NT2/D1 (cell line): ENCODE measurements at regions not wholly inside any gene's neighbourhood (a gene's known extent, or its start where the extent isn't known, plus 50 kb on each side); places are given as distances from the start of the nearest gene placed in this dataset.

ENCODE experiments used
- SUZ12 ChIP-seq: IDR thresholded peaks from 2 replicates; pipeline ENCODE4 v1.6.1; 2011; ENCODE audit not compliant: insufficient read length, insufficient read depth; ENCODE audit errors: extremely low read depth
- YY1 ChIP-seq: IDR thresholded peaks from 2 replicates; pipeline ENCODE4 v1.6.1; 2011; ENCODE audit not compliant: insufficient read length, insufficient read depth
- ZNF274 ChIP-seq: IDR thresholded peaks from 2 replicates; pipeline ENCODE4 v1.6.1; 2011; ENCODE audit warnings: mild to moderate bottlenecking, low read depth, low read length

- no peak for TF ChIP-seq SUZ12
- TF ChIP-seq ZNF274 = no peak
- TF ChIP-seq YY1 = no peak
Observed at GRCh38 chr21:38930853-38931252, 125.1 kb downstream of the ETS2 start.
